ENCODE measurements at regions not wholly inside any gene's neighbourhood (a gene's known extent, or its start where the extent isn't known, plus 50 kb on each side); places are given as distances from the start of the nearest gene placed in this dataset.

DNA sequence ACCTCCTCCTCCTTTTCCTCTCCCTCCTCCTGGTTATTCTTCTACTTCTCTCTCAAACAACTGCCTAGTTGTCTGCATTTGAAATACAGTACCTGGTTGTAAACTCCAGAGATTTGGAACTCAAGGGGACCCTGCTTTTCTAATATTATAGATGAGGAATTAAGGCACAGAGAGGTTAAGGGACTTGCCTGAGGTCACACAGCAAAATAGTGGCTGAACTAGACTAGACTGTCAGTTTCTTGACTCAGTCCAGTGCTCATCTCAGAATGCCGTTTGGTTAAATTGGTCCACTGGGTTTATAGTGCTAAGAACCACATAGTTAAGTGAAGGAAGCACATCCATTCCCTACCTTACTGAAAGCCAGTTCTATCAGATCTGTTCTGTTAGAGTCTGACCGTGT, 105.9 kb upstream of the VASH1 start:
- Histone ChIP-seq H3K9me2 (ENCODE audit: insufficient read depth) (no peaks in the 10 kb centered on the region), H4K20me1 (ENCODE audit: insufficient read depth) (no peaks in the 10 kb centered on the region)
- TF ChIP-seq EZH2phosphoT487 (IDR thresholded peaks at IDR 0.05; ENCODE audit: insufficient read depth, low read depth): no peak
- no peak for TF ChIP-seq EZH2 (IDR thresholded peaks at IDR 0.05; ENCODE audit: insufficient read depth, poor library complexity, severe bottlenecking)

GRCh38 chr14:76656592-76656991, 104.7 kb upstream of the VASH1 start:
- TF ChIP-seq EZH2 (IDR thresholded peaks at IDR 0.05; ENCODE audit: insufficient read depth, poor library complexity, severe bottlenecking): no peak
- no peak for TF ChIP-seq EZH2phosphoT487 (IDR thresholded peaks at IDR 0.05; ENCODE audit: insufficient read depth, low read depth)
- WGBS, 2 experiments (ENCODE audit: low coverage in 1 of 2, low lambda C conversion rate in 2 of 2, missing lambda C conversion rate in 2 of 2): 3% methylated on average over 5 of the region's 5 CpGs
- in situ Hi-C loops (cut with MboI): no loop called here

More for the DNA sequence above, 105.9 kb upstream of the VASH1 start:
- Histone ChIP-seq H3K4me1 (ENCODE audit: insufficient read depth) (no peaks in the 10 kb centered on the region), H3K9me3 (ENCODE audit: low read depth) (no peaks in the 10 kb centered on the region), H3K36me3 (ENCODE audit: low read depth) (no peaks in the 10 kb centered on the region), H3K27me3 (replicated peaks; ENCODE audit: insufficient read depth) (peaks cover 6% of the 10 kb centered on the region; the same call in 1 of the 2 replicates), H3K9ac (no peak overlapping the region), H3K4me2 (ENCODE audit: unreplicated experiment) (no peak overlapping the region), H3F3A (ENCODE audit: insufficient read depth) (no peaks in the 10 kb centered on the region), H3K27ac (no peak overlapping the region), H3K79me2 (ENCODE audit: insufficient read depth) (no peaks in the 10 kb centered on the region), H2AFZ (no peak overlapping the region), H3K4me3 (no peak overlapping the region)
- in situ Hi-C loops (cut with MboI): no loop called here
- 10 to 13% methylated on average over 2 of the region's 2 CpGs for WGBS, 2 experiments (ENCODE audit: low coverage in 1 of 2, low lambda C conversion rate in 2 of 2, missing lambda C conversion rate in 2 of 2)
- no peak for DNase-seq

DNA sequence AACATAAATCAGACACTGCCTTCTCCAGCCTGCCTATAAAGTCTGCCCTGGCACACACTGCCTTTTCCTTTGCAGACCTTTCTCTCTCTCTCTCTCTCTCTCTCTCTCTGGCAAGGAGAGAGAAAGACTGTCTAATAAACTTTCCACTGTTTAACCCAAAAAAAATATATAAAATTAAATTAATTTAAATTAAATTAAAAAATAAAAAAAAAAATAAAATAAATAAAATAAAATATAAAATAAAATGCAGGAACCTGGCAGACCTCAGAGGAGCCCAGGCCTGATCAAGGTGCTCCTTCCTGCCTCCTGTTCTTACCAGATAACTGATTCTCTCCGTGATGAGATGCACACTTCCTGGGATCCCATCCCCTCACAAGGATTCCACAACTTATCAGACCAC, 103.9 kb upstream of the VASH1 start:
- WGBS, 2 experiments (ENCODE audit: low coverage in 1 of 2, low lambda C conversion rate in 2 of 2, missing lambda C conversion rate in 2 of 2): 39 to 61% methylated on average over 1 of the region's 1 CpG
- no peak overlapping the region for H2AFZ ChIP-seq
- H3K4me2 ChIP-seq (ENCODE audit: unreplicated experiment): no peak overlapping the region
- H3K9me2 ChIP-seq (ENCODE audit: insufficient read depth): no peaks in the 10 kb centered on the region
- DNase-seq: no peak
- no peaks in the 10 kb centered on the region for H3K9me3 ChIP-seq (ENCODE audit: low read depth)
- no peaks in the 10 kb centered on the region for H3K79me2 ChIP-seq (ENCODE audit: insufficient read depth)
- H3K4me3 ChIP-seq: no peak overlapping the region
- no peaks in the 10 kb centered on the region for H3K36me3 ChIP-seq (ENCODE audit: low read depth)
- H3K4me1 ChIP-seq (ENCODE audit: insufficient read depth): no peaks in the 10 kb centered on the region
- H3K27me3 ChIP-seq (replicated peaks; ENCODE audit: insufficient read depth): peaks cover 6% of the 10 kb centered on the region; the same call in 1 of the 2 replicates
- no peak overlapping the region for H3K9ac ChIP-seq
- in situ Hi-C loops (cut with MboI): no loop called here
- TF ChIP-seq EZH2 (IDR thresholded peaks at IDR 0.05; ENCODE audit: insufficient read depth, poor library complexity, severe bottlenecking): no peak
- no peak for TF ChIP-seq EZH2phosphoT487 (IDR thresholded peaks at IDR 0.05; ENCODE audit: insufficient read depth, low read depth)
- no peak overlapping the region for H3K27ac ChIP-seq
- no peaks in the 10 kb centered on the region for H3F3A ChIP-seq (ENCODE audit: insufficient read depth)
- no peaks in the 10 kb centered on the region for H4K20me1 ChIP-seq (ENCODE audit: insufficient read depth)

More at GRCh38 chr14:76656592-76656991, 104.7 kb upstream of the VASH1 start:
- DNase-seq: no peak
- no peaks in the 10 kb centered on the region for H4K20me1 ChIP-seq (ENCODE audit: insufficient read depth)
- no peak overlapping the region for H3K27ac ChIP-seq
- H3K27me3 ChIP-seq (replicated peaks; ENCODE audit: insufficient read depth): peaks cover 6% of the 10 kb centered on the region; the same call in 1 of the 2 replicates
- no peaks in the 10 kb centered on the region for H3K9me3 ChIP-seq (ENCODE audit: low read depth)
- no peaks in the 10 kb centered on the region for H3K36me3 ChIP-seq (ENCODE audit: low read depth)
- no peak overlapping the region for H3K9ac ChIP-seq
- H3K4me2 ChIP-seq (ENCODE audit: unreplicated experiment): no peak overlapping the region
- H3K4me1 ChIP-seq (ENCODE audit: insufficient read depth): no peaks in the 10 kb centered on the region
- H3K9me2 ChIP-seq (ENCODE audit: insufficient read depth): no peaks in the 10 kb centered on the region
- no peak overlapping the region for H2AFZ ChIP-seq
- no peak overlapping the region for H3K4me3 ChIP-seq
- no peaks in the 10 kb centered on the region for H3F3A ChIP-seq (ENCODE audit: insufficient read depth)
- H3K79me2 ChIP-seq (ENCODE audit: insufficient read depth): no peaks in the 10 kb centered on the region

- Histone ChIP-seq H4K20me1 (ENCODE audit: insufficient read depth) (no peaks in the 10 kb centered on the region), H3K9ac (no peak overlapping the region), H3K27ac (no peak overlapping the region), H3K27me3 (replicated peaks; ENCODE audit: insufficient read depth) (peaks cover 6% of the 10 kb centered on the region; the same call in 1 of the 2 replicates), H3K4me2 (ENCODE audit: unreplicated experiment) (no peak overlapping the region), H3K36me3 (ENCODE audit: low read depth) (no peaks in the 10 kb centered on the region), H3K9me3 (ENCODE audit: low read depth) (no peaks in the 10 kb centered on the region), H3K4me1 (ENCODE audit: insufficient read depth) (no peaks in the 10 kb centered on the region), H3K79me2 (ENCODE audit: insufficient read depth) (no peaks in the 10 kb centered on the region), H3K4me3 (no peak overlapping the region), H3K9me2 (ENCODE audit: insufficient read depth) (no peaks in the 10 kb centered on the region), H3F3A (ENCODE audit: insufficient read depth) (no peaks in the 10 kb centered on the region), H2AFZ (no peak overlapping the region)
- no peak for TF ChIP-seq EZH2phosphoT487 (IDR thresholded peaks at IDR 0.05; ENCODE audit: insufficient read depth, low read depth)
- in situ Hi-C loops (cut with MboI): no loop called here
- no peak for DNase-seq
These were observed 103.4 kb upstream of the VASH1 start for GRCh38 chr14:76657846-76658245.

- WGBS, 2 experiments (ENCODE audit: low coverage in 1 of 2, low lambda C conversion rate in 2 of 2, missing lambda C conversion rate in 2 of 2): 33 to 47% methylated on average over 4 of the region's 4 CpGs
- Histone ChIP-seq H3K27ac (no peak overlapping the region), H2AFZ (no peak overlapping the region), H3K4me3 (no peak overlapping the region), H3K9me2 (ENCODE audit: insufficient read depth) (no peaks in the 10 kb centered on the region), H3K9me3 (ENCODE audit: low read depth) (no peaks in the 10 kb centered on the region), H4K20me1 (ENCODE audit: insufficient read depth) (no peaks in the 10 kb centered on the region), H3K79me2 (ENCODE audit: insufficient read depth) (no peaks in the 10 kb centered on the region), H3K9ac (no peak overlapping the region), H3K4me2 (ENCODE audit: unreplicated experiment) (no peak overlapping the region), H3K36me3 (ENCODE audit: low read depth) (no peaks in the 10 kb centered on the region), H3K27me3 (replicated peaks; ENCODE audit: insufficient read depth) (no peaks in the 10 kb centered on the region), H3K4me1 (ENCODE audit: insufficient read depth) (no peaks in the 10 kb centered on the region), H3F3A (ENCODE audit: insufficient read depth) (no peaks in the 10 kb centered on the region)
- TF ChIP-seq EZH2 (IDR thresholded peaks at IDR 0.05; ENCODE audit: insufficient read depth, poor library complexity, severe bottlenecking): no peak
- no peak for DNase-seq
- in situ Hi-C loops (cut with MboI): no loop called here
These were observed 98.7 kb upstream of the VASH1 start for GRCh38 chr14:76662580-76662979.

All from GM23248 (cell line).